Epidermal melanocyte (primary cell): ENCODE measurements at regions not wholly inside any gene's neighbourhood (a gene's known extent, or its start where the extent isn't known, plus 50 kb on each side); places are given as distances from the start of the nearest gene placed in this dataset.

Experiments
- DNase-seq: peaks from one replicate; pipeline ENCODE4 v3.0.0; 2011; ENCODE audit warnings: low spot score; ENCODE audit not compliant: insufficient read length

- DNase-seq = no peak
Measured at GRCh38 chr2:65656160-65656718, 223.8 kb upstream of the SPRED2 start.

GRCh38 chr2:65655000-65655399 lies 222.6 kb upstream of the SPRED2 start:
- DNase-seq = no peak

GRCh38 chr2:65654496-65654895 lies 222.1 kb upstream of the SPRED2 start:
- DNase-seq = no peak

GRCh38 chr2:65652066-65652465 lies 219.7 kb upstream of the SPRED2 start:
- DNase-seq = no peak

- DNase-seq = no peak
Measured at GRCh38 chr2:65649811-65650589, 217.6 kb upstream of the SPRED2 start.

- DNase-seq = no peak
Measured at GRCh38 chr2:65647249-65647842, 214.9 kb upstream of the SPRED2 start.

GRCh38 chr2:65640793-65641103 lies 208.3 kb upstream of the SPRED2 start:
- DNase-seq = no peak

GRCh38 chr2:65639156-65639864 lies 206.9 kb upstream of the SPRED2 start:
- DNase-seq = no peak

GRCh38 chr2:65638443-65638842 lies 206.0 kb upstream of the SPRED2 start:
- no peak for DNase-seq

GRCh38 chr2:65636813-65637483 lies 204.5 kb upstream of the SPRED2 start:
- no peak for DNase-seq

GRCh38 chr2:65636024-65636423 lies 203.6 kb upstream of the SPRED2 start:
- DNase-seq = no peak

- DNase-seq = no peak
Measured at GRCh38 chr2:65634304-65634703, 201.9 kb upstream of the SPRED2 start.

GRCh38 chr2:65630643-65631042 lies 198.2 kb upstream of the SPRED2 start:
- no peak for DNase-seq

- DNase-seq = no peak
Measured at GRCh38 chr2:65628156-65628555, 195.8 kb upstream of the SPRED2 start.

GRCh38 chr2:65626831-65627230 lies 194.4 kb upstream of the SPRED2 start:
- DNase-seq = no peak

GRCh38 chr2:65625982-65626381 lies 193.6 kb upstream of the SPRED2 start:
- no peak for DNase-seq

GRCh38 chr2:65622951-65623535 lies 190.6 kb upstream of the SPRED2 start:
- no peak for DNase-seq

GRCh38 chr2:65622499-65622898 lies 190.1 kb upstream of the SPRED2 start:
- no peak for DNase-seq

GRCh38 chr2:65620524-65620923 lies 188.1 kb upstream of the SPRED2 start:
- no peak for DNase-seq

- DNase-seq = no peak
Measured at GRCh38 chr2:65620026-65620425, 187.6 kb upstream of the SPRED2 start.

- no peak for DNase-seq
Measured at GRCh38 chr2:65615602-65616001, 183.2 kb upstream of the SPRED2 start.
